T-cell (primary cell): ENCODE measurements at regions not wholly inside any gene's neighbourhood (a gene's known extent, or its start where the extent isn't known, plus 50 kb on each side); places are given as distances from the start of the nearest gene placed in this dataset.

Source experiments
- ATAC-seq, 4 experiments: fragments of 200-7000 bp in 3 of 4; fragments of 150-1000 bp in 1 of 4; cut with Tn5 transposase; replicated peaks in 1 of 4; 1 replicate in 3 of 4; 2 replicates in 1 of 4; pipeline ENCODE4 v1.10.0; 2021; ENCODE audit warnings: moderate library complexity in 3 of 4, mild to moderate bottlenecking in 2 of 4, moderate number of reproducible peaks in 1 of 4
- CTCF ChIA-PET, 2 donors: fragments of 300-600 bp; sonication (Branson Sonifier 250); formaldehyde crosslinking; loops; one replicate each; lab custom pipeline; 2022; ENCODE audit warnings: antibody characterized with exemption in 2 of 2; lab: Charles Lee
- POLR2A ChIA-PET, 2 donors: fragments of 300-600 bp; sonication (Branson Sonifier 250); formaldehyde crosslinking; loops; one replicate each; lab custom pipeline; 2022; ENCODE audit warnings: antibody characterized with exemption in 2 of 2; lab: Charles Lee
- DNase-seq, 35 experiments: peaks; one replicate each; pipeline versions ENCODE4 v3.0.0 to v3.0.0-alpha.2; 2013 to 2023
- H3K27ac ChIP-seq: one replicate; pipeline ENCODE4 v1.5.1; 2013; ENCODE audit warnings: low read length
- H3K27me3 ChIP-seq, 2 experiments: replicated peaks in 1 of 2; 1 replicate in 1 of 2; 2 replicates in 1 of 2; pipeline versions ENCODE4 v1.6.1 to v1.7.0; 2013; ENCODE audit warnings: low read length in 1 of 2, mixed read lengths in 1 of 2; ENCODE audit not compliant: control insufficient read depth in 2 of 2, insufficient read depth in 2 of 2; ENCODE audit errors: extremely low read depth in 1 of 2
- H3K36me3 ChIP-seq, 2 donors: 1 replicate in 1 of 2; 2 replicates in 1 of 2; pipeline versions ENCODE4 v1.6.1 to v1.7.0; 2013; ENCODE audit warnings: low read length in 1 of 2; ENCODE audit not compliant: control insufficient read depth in 2 of 2, insufficient read depth in 1 of 2; ENCODE audit errors: extremely low read depth in 1 of 2
- H3K4me1 ChIP-seq, 2 experiments: 1 replicate in 1 of 2; 2 replicates in 1 of 2; pipeline versions ENCODE4 v1.6.1 to v1.7.0; 2013; ENCODE audit warnings: low read length in 2 of 2, mixed read lengths in 1 of 2; ENCODE audit not compliant: insufficient read depth in 2 of 2, control insufficient read depth in 1 of 2; ENCODE audit errors: extremely low read depth in 1 of 2
- H3K4me3 ChIP-seq, 2 donors: 1 replicate in 1 of 2; 2 replicates in 1 of 2; pipeline versions ENCODE4 v1.5.1 to v1.7.0; 2013; ENCODE audit warnings: mild to moderate bottlenecking in 2 of 2, low read length in 1 of 2, moderate library complexity in 1 of 2; ENCODE audit not compliant: control insufficient read depth in 1 of 2; ENCODE audit errors: extremely low read depth in 1 of 2
- H3K9me3 ChIP-seq: 2 replicates; pipeline ENCODE4 v1.7.0; 2013
- H3K27ac Mint-ChIP-seq, 2 donors: one replicate each; pipeline ENCODE4 v1.8.0; 2020 to 2021; ENCODE audit warnings: mild to moderate bottlenecking in 2 of 2, mixed read lengths in 2 of 2
- H3K27me3 Mint-ChIP-seq, 2 donors: one replicate each; pipeline ENCODE4 v1.8.0; 2021 to 2022; ENCODE audit warnings: mixed read lengths in 2 of 2
- H3K36me3 Mint-ChIP-seq: one replicate; pipeline ENCODE4 v1.8.0; 2021; ENCODE audit warnings: mixed read lengths
- H3K4me1 Mint-ChIP-seq, 3 donors: one replicate each; pipeline ENCODE4 v1.8.0; 2020 to 2022; ENCODE audit warnings: mixed read lengths in 3 of 3, mild to moderate bottlenecking in 1 of 3
- H3K4me3 Mint-ChIP-seq, 3 donors: one replicate each; pipeline ENCODE4 v1.8.0; 2020 to 2022; ENCODE audit warnings: mild to moderate bottlenecking in 3 of 3, mixed read lengths in 3 of 3, moderate library complexity in 3 of 3
- H3K9me3 Mint-ChIP-seq, 3 donors: one replicate each; pipeline ENCODE4 v1.8.0; 2020 to 2022; ENCODE audit warnings: mixed read lengths in 3 of 3
- WGBS: methylation state at CpG from one replicate; pipeline ENCODE4 v1.1.5; 2013; ENCODE audit warnings: missing lambda C conversion rate; ENCODE audit not compliant: insufficient coverage; 5-methylcytosine and 5-hydroxymethylcytosine counted together

- DNase-seq, result no peak
Measured at GRCh38 chr11:98828986-98829708, 191.6 kb upstream of the CNTN5 start.

GRCh38 chr11:98829971-98830370 is 190.8 kb upstream of the CNTN5 start:
- H3K36me3 ChIP-seq, result no peaks in the 10 kb centered on the region
- Mint-ChIP-seq H3K4me3 (no peak overlapping the region), H3K4me1 (no peaks in the 10 kb centered on the region), H3K27me3 (no peaks in the 10 kb centered on the region), H3K9me3 (peaks cover 15 to 23% (median 22%) of the 10 kb centered on the region in 3 donors), H3K27ac (no peak overlapping the region), H3K36me3 (no peaks in the 10 kb centered on the region)
- no peak overlapping the region for H3K4me3 ChIP-seq
- no peak overlapping the region for H3K27ac ChIP-seq
- ChIA-PET CTCF (no interaction called here), POLR2A (no interaction called here)
- no peaks in the 10 kb centered on the region for H3K4me1 ChIP-seq
- DNase-seq (no peak), ATAC-seq (no peak)
- no peaks in the 10 kb centered on the region for H3K27me3 ChIP-seq
- no peaks in the 10 kb centered on the region for H3K9me3 ChIP-seq
- 100% methylated on average over 1 of the region's 2 CpGs for WGBS

More at GRCh38 chr11:98828986-98829708, 191.6 kb upstream of the CNTN5 start:
- no peaks in the 10 kb centered on the region for H3K27me3 Mint-ChIP-seq
- Histone ChIP-seq H3K27me3 (no peaks in the 10 kb centered on the region), H3K36me3 (no peaks in the 10 kb centered on the region), H3K4me1 (no peaks in the 10 kb centered on the region), H3K9me3 (no peaks in the 10 kb centered on the region), H3K27ac (no peak overlapping the region), H3K4me3 (no peak overlapping the region)
- ChIA-PET CTCF (no interaction called here), POLR2A (no interaction called here)
- no peaks in the 10 kb centered on the region for H3K4me1 Mint-ChIP-seq
- no peak for ATAC-seq
- H3K27ac Mint-ChIP-seq, result no peak overlapping the region
- peaks cover 11 to 19% (median 17%) of the 10 kb centered on the region in 3 donors for H3K9me3 Mint-ChIP-seq
- WGBS, result no CpG with 5 or more reads among the region's 1 CpG
- H3K4me3 Mint-ChIP-seq, result no peak overlapping the region
- H3K36me3 Mint-ChIP-seq, result no peaks in the 10 kb centered on the region

DNA sequence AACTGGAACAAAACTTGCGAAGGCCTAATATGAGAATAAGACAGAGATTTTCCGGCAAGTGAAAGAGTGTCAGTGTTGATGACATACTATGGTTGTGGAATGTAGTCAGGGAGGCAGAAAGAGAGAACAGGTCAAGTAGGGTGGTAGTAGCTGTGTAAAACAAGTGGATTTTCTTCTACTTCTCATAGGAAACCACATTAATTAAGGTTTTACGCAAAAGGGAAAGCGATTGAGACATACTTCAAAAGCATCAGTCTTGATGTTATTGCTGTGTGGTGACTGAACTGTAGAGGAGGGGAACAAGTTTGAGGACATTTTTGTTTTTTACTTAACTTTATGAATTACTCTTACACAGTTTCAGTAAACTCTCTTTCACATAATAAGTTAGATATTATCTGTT is 186.0 kb upstream of the CNTN5 start:
- Histone ChIP-seq H3K36me3 (no peaks in the 10 kb centered on the region), H3K27ac (no peak overlapping the region), H3K4me3 (no peak overlapping the region), H3K4me1 (no peaks in the 10 kb centered on the region), H3K27me3 (no peaks in the 10 kb centered on the region), H3K9me3 (no peaks in the 10 kb centered on the region)
- H3K27ac Mint-ChIP-seq, result no peak overlapping the region
- no peaks in the 10 kb centered on the region for H3K36me3 Mint-ChIP-seq
- peaks cover 13 to 24% (median 13%) of the 10 kb centered on the region in 3 donors for H3K9me3 Mint-ChIP-seq
- DNase-seq (no peak), ATAC-seq (no peak)
- H3K27me3 Mint-ChIP-seq, result no peaks in the 10 kb centered on the region
- ChIA-PET CTCF (no interaction called here), POLR2A (no interaction called here)
- 100% methylated on average over 2 of the region's 4 CpGs for WGBS
- H3K4me1 Mint-ChIP-seq, result no peaks in the 10 kb centered on the region
- H3K4me3 Mint-ChIP-seq, result no peak overlapping the region

GRCh38 chr11:98835335-98835734 is 185.4 kb upstream of the CNTN5 start:
- POLR2A ChIA-PET, result no interaction called here
- no CpG with 5 or more reads among the region's 2 CpGs for WGBS

DNA sequence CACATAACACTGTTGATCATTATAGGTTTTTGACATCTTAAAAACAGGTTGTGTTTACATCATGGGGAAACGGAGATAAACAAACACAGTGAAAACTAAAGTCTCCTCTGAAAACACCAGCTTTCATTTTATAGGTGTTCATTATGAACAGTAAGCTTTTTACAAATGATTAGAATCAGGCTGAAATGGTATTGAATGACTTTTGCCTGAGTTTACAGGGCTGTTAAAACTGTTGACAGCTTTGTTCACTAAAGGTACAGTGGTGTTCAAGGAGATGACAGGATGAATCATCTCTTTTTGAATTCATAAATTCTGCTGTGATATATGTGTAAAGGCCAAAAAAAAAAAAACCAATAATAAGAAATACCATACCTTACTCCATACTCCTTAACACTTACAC is 184.6 kb upstream of the CNTN5 start:
- H3K27me3 Mint-ChIP-seq, result no peaks in the 10 kb centered on the region
- ChIA-PET POLR2A (no interaction called here), CTCF (no interaction called here)
- no peak overlapping the region for H3K4me3 Mint-ChIP-seq
- H3K4me1 Mint-ChIP-seq, result no peaks in the 10 kb centered on the region
- DNase-seq, result no peak
- Histone ChIP-seq H3K27ac (no peak overlapping the region), H3K27me3 (no peaks in the 10 kb centered on the region), H3K4me1 (no peaks in the 10 kb centered on the region), H3K9me3 (no peaks in the 10 kb centered on the region), H3K36me3 (no peaks in the 10 kb centered on the region), H3K4me3 (no peak overlapping the region)
- H3K27ac Mint-ChIP-seq, result no peak overlapping the region
- WGBS, result no CpG with 5 or more reads among the region's 1 CpG
- ATAC-seq, result no peak
- H3K36me3 Mint-ChIP-seq, result no peaks in the 10 kb centered on the region
- peaks cover 13 to 31% (median 13%) of the 10 kb centered on the region in 3 donors for H3K9me3 Mint-ChIP-seq

More at GRCh38 chr11:98835335-98835734, 185.4 kb upstream of the CNTN5 start:
- no peak overlapping the region for H3K4me3 Mint-ChIP-seq
- Histone ChIP-seq H3K36me3 (no peaks in the 10 kb centered on the region), H3K9me3 (no peaks in the 10 kb centered on the region), H3K27ac (no peak overlapping the region), H3K27me3 (no peaks in the 10 kb centered on the region), H3K4me3 (no peak overlapping the region), H3K4me1 (no peaks in the 10 kb centered on the region)
- no peaks in the 10 kb centered on the region for H3K27me3 Mint-ChIP-seq
- peaks cover 13 to 29% (median 13%) of the 10 kb centered on the region in 3 donors for H3K9me3 Mint-ChIP-seq
- DNase-seq, result no peak
- no peaks in the 10 kb centered on the region for H3K36me3 Mint-ChIP-seq
- no peak for ATAC-seq
- CTCF ChIA-PET, result no interaction called here
- no peaks in the 10 kb centered on the region for H3K4me1 Mint-ChIP-seq
- no peak overlapping the region for H3K27ac Mint-ChIP-seq

GRCh38 chr11:98842187-98842586 is 178.6 kb upstream of the CNTN5 start:
- H3K9me3 ChIP-seq, result no peaks in the 10 kb centered on the region
- no peaks in the 10 kb centered on the region for H3K27me3 Mint-ChIP-seq
- CTCF ChIA-PET, result no interaction called here
- DNase-seq (no peak), ATAC-seq (no peak)
- no peaks in the 10 kb centered on the region for H3K4me1 ChIP-seq
- H3K4me3 ChIP-seq, result no peak overlapping the region
- no peak overlapping the region for H3K27ac ChIP-seq
- H3K9me3 Mint-ChIP-seq, result peaks cover 8 to 36% (median 12%) of the 10 kb centered on the region in 3 donors
- H3K36me3 ChIP-seq, result no peaks in the 10 kb centered on the region
- H3K36me3 Mint-ChIP-seq, result no peaks in the 10 kb centered on the region
- H3K27me3 ChIP-seq, result no peaks in the 10 kb centered on the region
- POLR2A ChIA-PET, result interaction anchor here in 1 of 2 donors (0.6 kb wide), 1 partner anchor 17 kb away, joined by 3 read pairs; no protein-coding TSS in a partner anchor
- no peak overlapping the region for H3K4me3 Mint-ChIP-seq
- H3K27ac Mint-ChIP-seq, result no peak overlapping the region
- no peaks in the 10 kb centered on the region for H3K4me1 Mint-ChIP-seq
